A673 (cell line): ENCODE measurements at regions not wholly inside any gene's neighbourhood (a gene's known extent, or its start where the extent isn't known, plus 50 kb on each side); places are given as distances from the start of the nearest gene placed in this dataset.

Experiments
- BruUV-seq: library from RNA; stranded (reverse); fragments of 400-500 nt; replicated peaks from 2 replicates; lab custom pipeline; 2021; lab: Mats Ljungman, UMichigan
- CTCF ChIA-PET: fragments of 300-600 bp; sonication (Branson Sonifier 250); formaldehyde crosslinking; loops from one replicate; lab custom pipeline; 2022; ENCODE audit warnings: antibody characterized with exemption; lab: Charles Lee
- POLR2A ChIA-PET: fragments of 300-600 bp; sonication (Branson Sonifier 250); formaldehyde crosslinking; loops from one replicate; lab custom pipeline; 2022; ENCODE audit warnings: antibody characterized with exemption; ENCODE audit not compliant: low non-redundant PET; lab: Charles Lee
- DNase-seq: peaks from one replicate; pipeline ENCODE4 v3.0.0-alpha.2; 2015; ENCODE audit warnings: low spot score
- H3K27ac ChIP-seq: fragments of 200-600 bp; sonication (generic); 2 replicates; pipeline ENCODE4 v1.5.1; 2016; ENCODE audit warnings: mixed run types, low read depth, mild to moderate bottlenecking, mixed read lengths, antibody characterized with exemption, low read length; ENCODE audit not compliant: poor library complexity, severe bottlenecking
- H3K27me3 ChIP-seq: fragments of 200-600 bp; sonication (generic); replicated peaks from 2 replicates; pipeline ENCODE4 v1.6.1; 2017; ENCODE audit warnings: mixed run types, low read depth, mild to moderate bottlenecking, mixed read lengths, antibody characterized with exemption, low read length; ENCODE audit not compliant: insufficient read depth, poor library complexity
- H3K36me3 ChIP-seq: fragments of 200-600 bp; sonication (generic); 2 replicates; pipeline ENCODE4 v1.6.1; 2016; ENCODE audit warnings: mixed run types, mild to moderate bottlenecking, mixed read lengths, antibody characterized with exemption, low read length; ENCODE audit not compliant: insufficient read depth, poor library complexity, severe bottlenecking
- H3K4me1 ChIP-seq: fragments of 200-600 bp; sonication (generic); 2 replicates; pipeline ENCODE4 v1.6.1; 2017; ENCODE audit warnings: mixed run types, mild to moderate bottlenecking, mixed read lengths, antibody characterized with exemption, low read length; ENCODE audit not compliant: insufficient read depth, poor library complexity, severe bottlenecking
- H3K4me3 ChIP-seq: fragments of 200-600 bp; sonication (generic); 2 replicates; pipeline ENCODE4 v1.5.1; 2016; ENCODE audit warnings: low read depth, mixed run types, mild to moderate bottlenecking, mixed read lengths, low read length; ENCODE audit not compliant: poor library complexity, severe bottlenecking
- H3K9me3 ChIP-seq: fragments of 200-600 bp; sonication (generic); 2 replicates; pipeline ENCODE4 v1.6.1; 2016; ENCODE audit warnings: mixed run types, low read depth, mild to moderate bottlenecking, mixed read lengths, antibody characterized with exemption, low read length; ENCODE audit not compliant: poor library complexity, severe bottlenecking
- EZH2 ChIP-seq: fragments of 200-600 bp; sonication (generic); IDR thresholded peaks from 2 replicates; pipeline ENCODE4 v1.6.1; 2017; ENCODE audit warnings: borderline replicate concordance, low read depth, mild to moderate bottlenecking, mixed read lengths, antibody characterized with exemption, low read length; ENCODE audit not compliant: poor library complexity, severe bottlenecking
- intact Hi-C: fragments of 100-400 bp; cut with micrococcal nuclease; formaldehyde crosslinking; loops from one replicate; pipeline ENCODE4 v1.10.0; 2022; ENCODE audit not compliant: unreplicated experiment
- TF ChIP-seq, protein P1 (sequence below): fragments of 300-800, 200-600 bp; sonication (generic); conservative IDR thresholded peaks from 2 replicates; pipeline ENCODE4 v1.5.1; 2017; ENCODE audit warnings: low read depth, mild to moderate bottlenecking, antibody characterized with exemption, low read length, moderate library complexity, mixed read lengths

DNA sequence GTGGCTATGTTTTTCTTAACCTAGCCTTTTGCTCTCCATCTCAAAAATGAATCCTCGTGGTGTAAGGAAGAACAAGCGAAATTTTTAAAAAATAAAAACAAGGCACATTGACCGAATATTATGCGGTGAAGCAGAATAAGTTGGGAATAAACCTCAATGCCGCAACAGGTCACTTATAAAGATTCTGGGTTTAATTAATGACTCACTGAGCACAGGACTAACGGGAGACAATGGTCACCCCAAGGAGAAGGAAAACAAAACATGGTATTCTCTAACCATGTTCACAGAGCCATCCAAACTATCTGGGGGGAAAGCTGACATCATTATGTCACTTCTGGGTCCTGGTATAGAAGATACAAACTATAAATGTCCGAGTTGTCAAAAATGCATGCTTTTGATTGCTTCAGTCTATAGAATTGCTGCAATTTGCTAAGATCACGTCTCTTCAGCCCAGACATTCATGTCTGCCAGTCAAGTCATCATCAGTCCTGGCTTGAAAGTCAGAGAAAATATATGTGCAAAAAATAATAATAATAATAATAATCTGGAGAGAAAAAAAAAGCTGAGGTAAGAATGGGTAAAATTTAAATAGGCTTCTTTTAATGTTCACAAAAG lies 280.6 kb downstream of the NR2F1-AS1 start:
- Histone ChIP-seq H3K27me3 (no peaks in the 10 kb centered on the region), H3K27ac (no peak overlapping the region), H3K36me3 (no peaks in the 10 kb centered on the region), H3K4me1 (peaks cover 12% of the 10 kb centered on the region), H3K4me3 (no peak overlapping the region), H3K9me3 (no peaks in the 10 kb centered on the region)
- intact Hi-C loops: no loop called here
- ChIA-PET POLR2A (no interaction called here), CTCF (no interaction called here)
- BruUV-seq: no TSS peak
- no peak for TF ChIP-seq EZH2
- DNase-seq: no peak

DNA sequence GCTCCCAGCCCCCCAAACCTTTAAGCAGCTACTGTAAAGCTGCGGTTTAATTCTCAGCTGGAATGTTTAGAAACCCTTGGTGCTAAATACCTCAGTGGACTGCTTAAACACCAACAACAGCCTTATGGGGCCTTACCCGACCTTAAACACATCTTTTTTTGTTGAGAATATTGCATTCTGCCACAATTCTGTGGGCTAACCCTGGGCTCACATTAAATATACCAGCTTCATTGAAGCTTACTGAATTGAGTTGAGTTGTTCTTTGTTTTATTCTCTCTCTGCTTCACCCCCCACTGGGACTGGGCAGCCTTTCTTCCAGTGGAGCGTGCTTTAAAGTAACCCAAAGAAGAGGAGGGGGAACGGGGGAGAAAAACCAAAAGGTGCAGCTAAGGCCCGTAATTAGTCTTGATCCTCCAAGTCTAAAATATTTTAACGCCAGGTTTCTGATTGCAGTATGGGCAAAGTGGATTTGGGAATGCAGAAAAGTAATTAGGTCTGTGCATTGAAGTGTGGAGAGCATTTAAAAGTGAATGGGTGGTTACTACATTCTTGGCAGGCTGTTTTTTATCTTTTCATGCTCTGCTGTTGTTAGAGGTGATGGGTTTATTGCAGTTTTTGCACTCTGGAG lies 281.2 kb downstream of the NR2F1-AS1 start:
- peak; percentile 39 for DNase-seq
- Histone ChIP-seq H3K27ac (no peak overlapping the region), H3K4me3 (no peak overlapping the region), H3K4me1 (peaks cover 12% of the 10 kb centered on the region), H3K27me3 (no peaks in the 10 kb centered on the region), H3K9me3 (no peaks in the 10 kb centered on the region), H3K36me3 (no peaks in the 10 kb centered on the region)
- POLR2A ChIA-PET: no interaction called here
- TF ChIP-seq, protein P1, sequence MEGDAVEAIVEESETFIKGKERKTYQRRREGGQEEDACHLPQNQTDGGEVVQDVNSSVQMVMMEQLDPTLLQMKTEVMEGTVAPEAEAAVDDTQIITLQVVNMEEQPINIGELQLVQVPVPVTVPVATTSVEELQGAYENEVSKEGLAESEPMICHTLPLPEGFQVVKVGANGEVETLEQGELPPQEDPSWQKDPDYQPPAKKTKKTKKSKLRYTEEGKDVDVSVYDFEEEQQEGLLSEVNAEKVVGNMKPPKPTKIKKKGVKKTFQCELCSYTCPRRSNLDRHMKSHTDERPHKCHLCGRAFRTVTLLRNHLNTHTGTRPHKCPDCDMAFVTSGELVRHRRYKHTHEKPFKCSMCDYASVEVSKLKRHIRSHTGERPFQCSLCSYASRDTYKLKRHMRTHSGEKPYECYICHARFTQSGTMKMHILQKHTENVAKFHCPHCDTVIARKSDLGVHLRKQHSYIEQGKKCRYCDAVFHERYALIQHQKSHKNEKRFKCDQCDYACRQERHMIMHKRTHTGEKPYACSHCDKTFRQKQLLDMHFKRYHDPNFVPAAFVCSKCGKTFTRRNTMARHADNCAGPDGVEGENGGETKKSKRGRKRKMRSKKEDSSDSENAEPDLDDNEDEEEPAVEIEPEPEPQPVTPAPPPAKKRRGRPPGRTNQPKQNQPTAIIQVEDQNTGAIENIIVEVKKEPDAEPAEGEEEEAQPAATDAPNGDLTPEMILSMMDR: no peak
- TF ChIP-seq EZH2: no peak
- BruUV-seq: no TSS peak
- intact Hi-C loops: no loop called here
- CTCF ChIA-PET: no interaction called here

DNA sequence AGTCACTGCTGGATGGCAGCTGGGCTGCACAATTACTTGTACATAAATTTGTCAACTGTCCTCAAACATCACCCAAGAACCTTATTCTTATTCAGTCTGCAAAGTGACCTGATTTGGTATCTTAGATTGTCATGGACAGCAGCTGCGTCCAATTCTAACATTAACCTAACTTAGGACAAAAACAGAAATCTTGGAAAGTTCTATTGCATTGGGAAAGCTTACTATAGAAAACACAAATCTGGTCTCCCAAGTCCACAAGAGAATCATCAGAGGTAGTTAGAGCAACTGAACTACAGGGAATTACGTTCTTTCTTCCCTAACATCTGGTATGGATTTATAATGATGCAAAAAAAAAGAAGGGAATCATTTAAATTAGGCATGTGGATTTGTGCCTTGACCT lies 283.9 kb downstream of the NR2F1-AS1 start:
- ChIA-PET POLR2A (no interaction called here), CTCF (no interaction called here)
- H3K27ac ChIP-seq: no peak overlapping the region
- H3K4me3 ChIP-seq: no peak overlapping the region
- H3K9me3 ChIP-seq: no peaks in the 10 kb centered on the region
- H3K36me3 ChIP-seq: no peaks in the 10 kb centered on the region
- no peak for TF ChIP-seq EZH2
- TF ChIP-seq, protein P1: no peak
- H3K4me1 ChIP-seq: peaks cover 12% of the 10 kb centered on the region
- intact Hi-C loops: no loop called here
- no TSS peak for BruUV-seq
- no peaks in the 10 kb centered on the region for H3K27me3 ChIP-seq
- DNase-seq: no peak

DNA sequence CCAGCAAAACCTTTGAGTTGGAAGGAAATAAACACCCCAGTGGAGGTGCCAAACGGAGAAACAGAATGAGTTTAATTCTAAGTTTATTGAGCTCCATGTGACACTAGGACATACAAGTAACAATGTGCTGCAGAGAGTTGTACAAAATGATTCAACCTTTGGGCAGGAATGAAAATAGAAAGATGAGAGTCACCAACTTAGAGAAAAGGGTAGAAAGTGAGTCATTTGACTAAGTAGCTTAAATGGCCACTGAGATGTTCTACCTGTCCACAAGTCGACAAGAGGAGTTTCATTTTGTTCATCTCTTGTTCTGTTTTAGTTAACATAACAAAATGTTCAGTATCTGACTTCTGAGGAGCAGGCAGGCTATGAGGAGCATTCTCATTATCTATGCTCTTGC lies 284.7 kb downstream of the NR2F1-AS1 start:
- intact Hi-C loops: no loop called here
- BruUV-seq: no TSS peak
- POLR2A ChIA-PET: no interaction called here
- no peak for DNase-seq
- CTCF ChIA-PET: no interaction called here
- H3K36me3 ChIP-seq: no peaks in the 10 kb centered on the region
- no peak for TF ChIP-seq EZH2
- TF ChIP-seq, protein P1: no peak
- H3K4me1 ChIP-seq: peaks cover 12% of the 10 kb centered on the region
- no peaks in the 10 kb centered on the region for H3K27me3 ChIP-seq
- H3K9me3 ChIP-seq: no peaks in the 10 kb centered on the region
- H3K4me3 ChIP-seq: no peak overlapping the region
- H3K27ac ChIP-seq: no peak overlapping the region
